Stromal cell of bone marrow (primary cell): ENCODE measurements at regions not wholly inside any gene's neighbourhood (a gene's known extent, or its start where the extent isn't known, plus 50 kb on each side); places are given as distances from the start of the nearest gene placed in this dataset.

ENCODE experiments used
- DNase-seq: peaks from one replicate; pipeline ENCODE4 v3.0.0-alpha.2; 2012; ENCODE audit warnings: low read depth

- peak; percentile 78 for DNase-seq
Measured at GRCh38 chr9:3732077-3733038, 206.6 kb upstream of the RFX3 start.

DNA sequence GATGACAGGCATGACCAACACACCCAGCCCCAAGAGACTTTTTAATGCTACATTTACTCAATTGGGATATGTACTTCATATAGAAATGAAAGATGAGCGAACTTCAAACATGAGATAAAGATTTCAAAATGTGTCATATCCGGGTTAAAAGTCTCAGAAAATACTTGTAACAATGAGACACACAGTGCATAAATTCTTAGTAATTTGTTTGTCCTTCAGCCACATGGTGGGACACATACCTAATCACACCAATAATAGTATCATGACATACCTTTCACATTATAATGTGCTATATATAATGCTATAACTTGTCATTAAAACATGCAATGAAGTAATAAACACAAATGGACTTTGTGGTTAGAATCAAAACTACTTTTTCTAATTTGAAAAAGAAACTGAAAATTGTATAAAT is 204.7 kb upstream of the RFX3 start:
- DNase-seq, result no peak

DNA sequence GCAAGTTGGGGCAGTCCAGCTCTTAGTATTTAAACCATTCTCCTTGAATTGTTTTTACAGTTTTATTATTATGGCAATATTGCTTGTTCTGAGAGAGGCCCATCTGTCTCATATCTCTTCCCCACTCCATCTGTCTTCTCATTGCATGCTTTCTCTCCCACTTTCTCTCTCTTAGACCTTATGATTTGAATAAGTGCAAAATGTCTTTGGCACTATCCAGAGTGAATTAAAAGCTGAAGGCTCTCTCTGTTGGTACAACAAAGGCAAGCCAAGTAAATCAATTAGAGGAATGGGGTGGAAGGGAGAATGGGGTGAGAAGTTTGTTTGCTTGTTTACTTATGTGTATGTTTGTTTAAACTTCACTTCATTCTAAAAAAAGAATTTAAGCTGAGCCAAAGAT is 195.3 kb upstream of the RFX3 start:
- no peak for DNase-seq

- no peak for DNase-seq
Measured at GRCh38 chr9:3719286-3719685, 193.5 kb upstream of the RFX3 start.

GRCh38 chr9:3716415-3716814 is 190.6 kb upstream of the RFX3 start:
- no peak for DNase-seq

GRCh38 chr9:3708751-3709150 is 182.9 kb upstream of the RFX3 start:
- DNase-seq, result peak; percentile 13

DNA sequence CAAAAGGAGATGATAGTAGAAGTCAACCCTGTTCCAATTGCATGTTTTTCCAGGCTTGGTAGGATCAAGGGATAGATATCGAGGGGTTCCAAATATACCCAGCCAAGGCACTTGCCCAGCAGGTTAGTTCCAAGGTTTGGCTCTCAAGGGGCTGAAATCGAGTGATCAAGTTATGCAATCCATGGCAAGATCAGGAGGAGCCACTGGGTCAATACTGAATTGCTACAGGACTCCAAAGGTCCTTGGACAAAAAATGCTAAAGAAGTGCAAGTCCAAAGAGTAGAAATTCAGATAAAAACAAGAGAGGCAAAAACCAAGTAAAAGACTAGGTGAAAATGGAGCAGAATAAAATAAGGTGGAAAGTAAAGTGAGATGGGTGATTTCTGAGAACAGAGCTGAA is 179.1 kb upstream of the RFX3 start:
- no peak for DNase-seq

GRCh38 chr9:3700772-3701171 is 175.0 kb upstream of the RFX3 start:
- no peak for DNase-seq

- no peak for DNase-seq
Measured at GRCh38 chr9:3699883-3700282, 174.1 kb upstream of the RFX3 start.

GRCh38 chr9:3698531-3698930 is 172.7 kb upstream of the RFX3 start:
- DNase-seq, result peak; percentile 2

DNA sequence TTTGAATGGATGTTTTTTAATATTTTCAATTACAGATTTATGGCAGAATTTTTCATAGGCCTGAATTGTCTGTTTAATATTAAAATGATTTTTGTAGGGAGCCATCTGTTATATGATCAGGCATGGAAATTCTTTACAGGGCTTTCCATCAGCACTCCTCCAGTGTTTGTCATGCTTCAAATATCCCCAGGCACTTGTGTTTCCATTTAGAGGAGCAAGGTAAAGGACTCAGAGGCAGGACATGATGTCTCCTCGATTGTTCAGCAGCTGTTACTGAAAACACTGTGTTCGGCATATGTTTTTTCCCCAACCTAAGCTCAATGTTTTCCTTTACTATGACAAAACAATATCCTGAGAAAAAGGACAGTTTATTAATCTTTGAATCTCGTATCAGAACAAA is 172.3 kb upstream of the RFX3 start:
- no peak for DNase-seq

GRCh38 chr9:3696368-3696767 is 170.6 kb upstream of the RFX3 start:
- no peak for DNase-seq

- DNase-seq, result no peak
Measured at GRCh38 chr9:3692606-3693005, 166.8 kb upstream of the RFX3 start.

DNA sequence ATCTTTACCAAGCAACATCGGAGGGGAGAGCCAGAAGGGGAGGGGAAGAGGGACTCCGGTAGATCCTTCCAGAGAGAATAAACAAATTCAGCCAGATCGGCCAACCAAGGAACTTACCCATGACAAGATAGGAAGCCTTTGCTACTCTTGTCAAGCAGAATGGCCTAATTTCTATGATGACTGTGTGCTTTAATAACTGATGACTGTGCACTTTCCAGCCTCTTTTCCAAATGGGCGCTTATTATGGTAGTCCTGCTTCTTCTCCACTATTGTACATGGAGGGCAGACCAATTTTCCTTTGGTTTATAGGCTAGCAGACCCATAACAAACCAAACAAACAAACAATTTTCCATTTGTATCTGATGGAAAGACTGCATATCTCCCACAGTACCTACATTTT is 163.8 kb upstream of the RFX3 start:
- DNase-seq, result no peak

GRCh38 chr9:3687145-3687544 is 161.3 kb upstream of the RFX3 start:
- no peak for DNase-seq

DNA sequence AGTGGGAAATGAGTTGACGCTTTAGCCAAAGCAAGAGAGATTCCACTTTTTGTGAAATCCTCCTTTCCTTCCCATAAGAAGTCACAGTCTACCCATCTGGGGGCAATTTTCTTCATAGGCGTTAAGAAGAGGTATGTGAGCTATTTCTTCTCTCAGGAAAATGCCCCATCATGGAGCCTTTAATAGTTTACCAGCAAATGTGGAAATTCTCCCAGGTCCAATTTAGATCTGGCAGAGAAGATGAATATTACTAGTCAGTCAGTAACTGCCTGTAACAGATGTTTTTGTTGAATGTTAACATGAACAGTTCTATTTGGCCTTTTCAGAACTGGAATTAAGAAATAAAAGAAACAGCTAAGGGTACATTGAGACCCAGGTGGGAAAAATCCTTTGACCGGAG is 156.4 kb upstream of the RFX3 start:
- DNase-seq, result no peak

DNA sequence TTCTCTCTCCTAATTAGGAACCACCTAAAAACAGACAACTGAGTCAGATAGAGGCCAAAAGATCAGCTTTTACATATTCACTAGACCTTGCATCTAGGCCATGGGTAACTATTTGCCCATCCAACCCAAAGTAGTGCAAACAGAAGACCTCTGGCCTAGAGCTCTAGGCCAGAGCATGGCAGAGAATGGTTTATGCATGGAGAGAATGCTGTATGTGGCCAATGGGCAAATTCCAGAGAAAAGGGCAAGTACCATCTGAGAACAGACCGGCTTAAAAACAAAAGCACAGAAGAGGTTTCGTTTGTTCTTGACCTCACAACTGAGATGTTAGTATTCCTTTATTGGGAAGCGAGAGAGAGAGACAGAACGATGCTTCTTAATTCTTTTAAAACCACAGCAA is 151.7 kb upstream of the RFX3 start:
- no peak for DNase-seq

- DNase-seq, result no peak
Measured at GRCh38 chr9:3676766-3677165, 151.0 kb upstream of the RFX3 start.

- DNase-seq, result no peak
Measured at GRCh38 chr9:3675946-3676345, 150.1 kb upstream of the RFX3 start.

DNA sequence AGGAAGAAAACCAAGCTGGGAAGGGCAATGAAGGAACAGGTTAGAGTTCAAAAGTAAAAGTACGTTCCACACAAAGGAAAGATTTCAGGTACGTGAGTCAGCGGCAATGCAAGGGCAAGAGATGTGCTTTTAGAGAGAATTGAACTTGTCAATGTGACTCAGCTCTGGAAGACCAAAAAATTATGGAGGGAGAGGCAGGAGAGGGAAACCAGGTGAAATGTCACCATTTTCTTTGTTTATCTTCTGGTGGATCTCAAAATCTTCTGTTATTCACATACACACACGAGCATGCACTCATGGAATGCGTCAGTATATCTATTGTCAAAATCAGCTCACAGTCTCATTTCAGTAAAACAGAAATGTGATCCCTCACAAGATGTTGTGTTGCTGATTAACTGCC is 148.8 kb upstream of the RFX3 start:
- DNase-seq, result no peak

GRCh38 chr9:3672399-3672798 is 146.6 kb upstream of the RFX3 start:
- no peak for DNase-seq

- DNase-seq, result peak; percentile 1
Measured at GRCh38 chr9:3664044-3664443, 138.2 kb upstream of the RFX3 start.

DNA sequence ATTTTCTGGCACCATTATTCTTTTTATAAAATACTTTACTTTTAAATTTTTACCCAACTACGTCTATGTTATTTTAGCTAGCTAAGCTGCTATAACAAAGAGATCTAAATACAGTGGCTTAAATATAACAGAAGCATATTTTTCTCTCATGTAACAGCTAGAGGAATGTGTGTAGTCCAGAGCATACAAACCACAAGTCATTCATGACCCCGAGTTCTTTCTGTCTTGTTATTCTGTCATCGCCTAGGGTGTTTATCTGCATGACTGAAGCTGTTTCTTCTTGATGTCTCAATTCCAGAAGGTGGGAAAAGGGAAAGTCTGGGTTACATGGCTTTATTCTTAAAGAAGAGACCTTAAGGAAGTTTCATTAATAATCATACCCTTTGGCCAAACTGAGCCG is 136.9 kb upstream of the RFX3 start:
- DNase-seq, result peak; percentile 4

- DNase-seq, result no peak
Measured at GRCh38 chr9:3660936-3661335, 135.1 kb upstream of the RFX3 start.
